ENCODE measurements at regions not wholly inside any gene's neighbourhood (a gene's known extent, or its start where the extent isn't known, plus 50 kb on each side); places are given as distances from the start of the nearest gene placed in this dataset.

- no peaks in the 10 kb centered on the region for H3K27me3 ChIP-seq
- no peaks in the 10 kb centered on the region for H3K9me3 ChIP-seq
- no peak for DNase-seq (ENCODE audit: low spot score in 2 of 2)
- H3K27ac ChIP-seq, result no peak overlapping the region
- intact Hi-C loops (cut with DNase I; ENCODE audit: low total_unique reads), result no loop called here
- TF ChIP-seq CTCF (IDR thresholded peaks at IDR 0.05) (no peak), POLR2AphosphoS5 (IDR thresholded peaks at IDR 0.05) (no peak), POLR2A (IDR thresholded peaks at IDR 0.05) (no peak)
- no peak overlapping the region for H3K4me3 ChIP-seq
- no peaks in the 10 kb centered on the region for H3K36me3 ChIP-seq
- no peaks in the 10 kb centered on the region for H3K4me1 ChIP-seq
Measured at GRCh38 chr9:3658964-3659363, 133.2 kb upstream of the RFX3 start.

GRCh38 chr9:3656224-3656623 is 130.4 kb upstream of the RFX3 start:
- intact Hi-C loops (cut with DNase I; ENCODE audit: low total_unique reads), result no loop called here
- Histone ChIP-seq H3K4me1 (no peaks in the 10 kb centered on the region), H3K27ac (no peak overlapping the region), H3K36me3 (no peaks in the 10 kb centered on the region), H3K9me3 (no peaks in the 10 kb centered on the region), H3K4me3 (no peak overlapping the region), H3K27me3 (no peaks in the 10 kb centered on the region)
- DNase-seq (ENCODE audit: low spot score in 2 of 2), result no peak
- TF ChIP-seq POLR2A (IDR thresholded peaks at IDR 0.05), result no peak
- no peak for TF ChIP-seq CTCF (IDR thresholded peaks at IDR 0.05)
- no peak for TF ChIP-seq POLR2AphosphoS5 (IDR thresholded peaks at IDR 0.05)

- no peak for DNase-seq (ENCODE audit: low spot score in 2 of 2)
- Histone ChIP-seq H3K36me3 (no peaks in the 10 kb centered on the region), H3K27me3 (no peaks in the 10 kb centered on the region), H3K9me3 (no peaks in the 10 kb centered on the region), H3K4me1 (no peaks in the 10 kb centered on the region), H3K4me3 (no peak overlapping the region), H3K27ac (no peak overlapping the region)
- TF ChIP-seq POLR2A (IDR thresholded peaks at IDR 0.05) (no peak), CTCF (IDR thresholded peaks at IDR 0.05) (no peak), POLR2AphosphoS5 (IDR thresholded peaks at IDR 0.05) (no peak)
- intact Hi-C loops (cut with DNase I; ENCODE audit: low total_unique reads), result no loop called here
Measured at GRCh38 chr9:3650994-3651622, 125.3 kb upstream of the RFX3 start.

- H3K4me1 ChIP-seq, result no peaks in the 10 kb centered on the region
- H3K36me3 ChIP-seq, result no peaks in the 10 kb centered on the region
- TF ChIP-seq POLR2A (IDR thresholded peaks at IDR 0.05), result no peak
- no peak for TF ChIP-seq CTCF (IDR thresholded peaks at IDR 0.05)
- TF ChIP-seq POLR2AphosphoS5 (IDR thresholded peaks at IDR 0.05), result no peak
- no peak overlapping the region for H3K4me3 ChIP-seq
- H3K27ac ChIP-seq, result no peak overlapping the region
- H3K9me3 ChIP-seq, result no peaks in the 10 kb centered on the region
- intact Hi-C loops (cut with DNase I; ENCODE audit: low total_unique reads), result no loop called here
- no peaks in the 10 kb centered on the region for H3K27me3 ChIP-seq
- no peak for DNase-seq (ENCODE audit: low spot score in 2 of 2)
Measured at GRCh38 chr9:3648722-3649246, 123.0 kb upstream of the RFX3 start.

- intact Hi-C loops (cut with DNase I; ENCODE audit: low total_unique reads), result no loop called here
- TF ChIP-seq CTCF (IDR thresholded peaks at IDR 0.05), result no peak
- Histone ChIP-seq H3K4me1 (no peaks in the 10 kb centered on the region), H3K4me3 (no peak overlapping the region), H3K27me3 (no peaks in the 10 kb centered on the region), H3K36me3 (no peaks in the 10 kb centered on the region), H3K9me3 (no peaks in the 10 kb centered on the region), H3K27ac (no peak overlapping the region)
- no peak for DNase-seq (ENCODE audit: low spot score in 2 of 2)
Measured at GRCh38 chr9:3648266-3648665, 122.5 kb upstream of the RFX3 start.

All from breast epithelium (tissue), 4 donors.